ENCODE measurements at regions not wholly inside any gene's neighbourhood (a gene's known extent, or its start where the extent isn't known, plus 50 kb on each side); places are given as distances from the start of the nearest gene placed in this dataset.
"Not testable (repeated sequence)": the region's sequence is repeated elsewhere in the genome, so short reads cannot be mapped to it uniquely, and the experiment has no call there.

DNA sequence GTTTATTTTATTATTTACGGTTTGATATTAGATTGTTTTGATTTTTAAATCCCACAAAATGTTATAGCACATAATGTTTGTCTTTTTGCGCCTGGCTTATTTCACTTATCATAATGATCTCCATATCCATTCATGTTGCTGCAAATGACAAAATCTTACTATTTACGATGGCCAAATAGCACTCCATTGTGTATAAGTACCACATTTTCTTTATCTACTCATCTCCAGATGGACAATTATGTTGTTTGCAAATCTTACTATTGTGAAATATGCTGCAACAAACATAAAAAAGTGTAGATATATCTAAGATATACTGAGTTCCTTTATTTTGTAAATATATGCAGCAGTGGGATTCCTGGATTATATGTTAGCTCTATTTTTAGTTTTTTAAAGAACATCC, 1568.3 kb downstream of the AMY1C start:
- DNase-seq (ENCODE audit: low spot score) (no peak), FAIRE-seq (no peak)

DNA sequence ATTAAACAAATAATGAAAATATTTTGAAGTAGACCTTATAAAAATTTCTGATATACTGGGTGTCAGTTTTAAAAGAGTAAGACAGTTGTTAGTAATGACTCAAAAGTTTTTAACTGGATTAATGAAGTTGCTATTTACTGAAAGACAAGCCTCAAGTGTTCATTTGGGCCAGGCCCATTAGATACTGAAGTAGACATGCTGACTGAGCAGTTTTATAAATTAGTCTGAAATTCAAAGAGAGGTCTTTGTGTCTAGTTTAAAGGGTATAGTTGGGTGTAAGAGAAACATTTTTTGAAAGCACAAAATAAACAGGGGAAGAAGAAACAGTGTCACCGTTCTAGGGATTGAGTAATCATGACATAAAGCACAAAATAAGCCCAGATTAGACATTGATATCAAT, 1577.2 kb downstream of the AMY1C start:
- FAIRE-seq (no peak), DNase-seq (ENCODE audit: low spot score) (no peak)

DNA sequence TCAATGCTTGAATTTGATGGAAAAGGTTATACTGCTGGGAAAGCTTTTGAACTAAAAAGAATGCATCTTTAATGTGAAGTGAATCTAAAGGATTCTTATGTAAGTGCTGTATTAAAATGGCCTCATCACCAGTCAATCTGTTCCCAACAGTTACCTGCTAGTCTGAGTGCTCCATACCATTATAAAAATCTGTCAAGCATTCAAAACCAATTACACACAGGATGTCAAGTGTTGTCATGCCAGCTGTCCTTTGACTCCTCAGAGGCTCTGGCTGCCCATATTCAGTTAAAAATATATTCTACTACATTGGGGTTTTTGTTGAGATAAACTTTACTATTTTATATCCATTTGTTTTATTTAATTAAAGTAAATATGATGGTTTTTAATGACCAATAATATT, 1587.7 kb downstream of the AMY1C start:
- no peak for DNase-seq (ENCODE audit: low spot score)
- FAIRE-seq, result no peak

DNA sequence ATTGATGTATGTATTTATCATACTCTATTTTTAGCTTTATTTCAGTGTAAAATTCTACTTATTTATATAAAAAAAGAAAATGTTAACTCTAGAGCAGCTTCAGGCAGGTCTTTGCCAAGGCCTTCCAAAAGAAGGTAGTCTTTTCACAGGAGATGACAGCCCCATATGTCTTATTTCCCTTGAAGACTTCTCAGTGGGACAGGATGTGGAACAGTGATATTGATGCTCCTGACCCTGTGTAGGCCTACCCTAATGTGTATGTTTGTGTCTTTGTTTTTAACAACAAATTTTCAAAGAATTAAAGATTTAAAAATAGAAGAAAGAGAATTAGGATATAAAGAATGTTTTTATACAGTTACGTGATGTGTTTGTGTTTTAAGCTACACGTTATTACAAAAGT, 1593.6 kb downstream of the AMY1C start:
- DNase-seq (ENCODE audit: low spot score) (no peak), FAIRE-seq (no peak)

DNA sequence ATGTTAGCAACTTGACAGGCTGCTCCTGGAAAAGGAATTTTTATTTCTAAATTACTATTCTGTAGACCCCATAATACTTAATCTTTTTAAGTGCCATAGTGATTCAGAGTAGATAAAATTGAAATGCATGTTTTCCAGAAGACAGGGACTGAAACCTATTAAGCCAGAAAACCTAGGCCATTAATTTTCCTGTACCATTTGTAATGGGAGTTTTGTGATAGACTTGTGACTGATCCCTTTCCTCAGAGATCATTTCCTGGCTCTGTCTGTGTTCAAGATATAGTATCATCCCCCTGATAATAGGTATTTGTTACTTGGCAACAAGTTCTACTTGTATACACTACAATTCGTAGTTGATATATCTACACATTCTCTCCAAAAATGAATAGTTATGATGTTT, 1609.8 kb downstream of the AMY1C start:
- DNase-seq (ENCODE audit: low spot score), result no peak
- no peak for FAIRE-seq

DNA sequence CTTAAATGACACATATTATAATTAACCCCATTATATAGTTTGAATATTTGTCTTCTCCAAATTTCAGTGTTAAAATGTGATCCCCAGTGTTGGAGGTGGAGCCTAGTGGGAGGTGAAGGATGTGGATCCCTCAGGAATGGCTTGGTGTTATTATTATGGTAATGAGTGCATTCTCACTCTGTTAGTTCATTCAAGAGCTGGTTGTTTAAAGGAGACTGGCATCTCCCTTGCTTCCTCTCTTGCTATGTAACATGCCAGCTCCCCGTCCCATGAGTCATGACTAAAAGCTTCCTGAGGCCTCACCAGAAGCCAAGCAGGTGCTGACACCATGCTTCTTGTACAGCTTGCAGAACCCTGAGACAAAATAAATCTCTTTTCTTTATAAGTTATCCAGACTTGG, 1612.7 kb downstream of the AMY1C start:
- DNase-seq (ENCODE audit: low spot score) (no peak), FAIRE-seq (no peak)

DNA sequence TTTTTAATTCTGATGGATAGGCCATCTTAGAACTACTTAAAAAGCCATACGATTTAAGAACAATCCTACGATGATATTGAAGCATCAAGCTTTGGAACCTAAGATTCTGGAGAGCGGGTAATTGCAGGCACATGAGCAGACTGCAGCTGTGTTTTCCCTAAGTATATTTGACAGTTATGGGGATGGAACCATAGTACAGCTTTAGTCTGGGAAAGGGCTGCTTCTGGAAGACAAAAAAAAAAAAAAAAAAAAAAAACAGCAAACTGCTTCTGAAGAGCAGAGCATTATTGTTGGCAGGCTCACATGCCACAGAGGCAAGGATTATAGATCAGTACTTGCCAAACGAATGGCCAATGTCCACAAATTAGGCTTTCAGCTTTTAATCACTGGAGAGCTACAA, 1618.7 kb downstream of the AMY1C start:
- FAIRE-seq (no peak), DNase-seq (ENCODE audit: low spot score) (no peak)

DNA sequence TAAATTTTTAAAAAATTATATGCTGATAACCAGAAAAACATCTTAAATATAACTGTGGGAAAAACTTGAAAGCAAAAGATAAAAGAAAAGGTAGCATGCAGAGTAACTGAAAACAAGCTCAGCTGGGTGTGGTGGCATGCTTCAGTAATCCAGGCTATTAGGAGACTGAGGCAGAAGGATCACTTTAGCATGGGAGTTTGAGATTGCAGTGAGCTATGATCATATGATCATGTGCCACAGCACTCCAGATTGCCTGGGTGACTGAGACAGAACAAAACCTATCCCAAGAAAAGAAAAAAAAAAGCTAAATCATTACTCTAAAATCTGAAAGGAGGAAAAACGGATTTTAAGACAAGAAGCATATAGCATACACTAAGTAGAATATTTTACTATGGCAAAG, 1624.0 kb downstream of the AMY1C start:
- DNase-seq (ENCODE audit: low spot score) (no peak), FAIRE-seq (no peak)

DNA sequence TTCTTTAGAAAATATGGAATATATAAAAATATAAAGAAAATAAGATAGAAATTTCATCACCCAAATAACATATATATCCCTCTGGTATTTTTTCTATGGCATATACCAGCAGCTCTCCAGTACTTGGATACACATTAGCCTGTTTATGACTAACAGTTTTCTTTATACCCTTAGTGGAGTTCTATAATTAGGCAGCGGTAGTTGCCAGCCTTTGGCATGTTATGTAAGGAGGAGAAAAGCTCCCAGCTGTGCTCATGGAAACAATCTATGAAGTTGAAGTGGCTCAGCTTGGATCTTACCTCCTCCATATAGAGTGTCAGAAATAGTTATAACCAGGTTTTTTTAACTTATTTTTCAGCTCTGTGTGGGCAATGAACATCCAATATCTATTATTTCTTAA, 1636.8 kb downstream of the AMY1C start:
- DNase-seq (ENCODE audit: low spot score), result no peak
- FAIRE-seq, result no peak

DNA sequence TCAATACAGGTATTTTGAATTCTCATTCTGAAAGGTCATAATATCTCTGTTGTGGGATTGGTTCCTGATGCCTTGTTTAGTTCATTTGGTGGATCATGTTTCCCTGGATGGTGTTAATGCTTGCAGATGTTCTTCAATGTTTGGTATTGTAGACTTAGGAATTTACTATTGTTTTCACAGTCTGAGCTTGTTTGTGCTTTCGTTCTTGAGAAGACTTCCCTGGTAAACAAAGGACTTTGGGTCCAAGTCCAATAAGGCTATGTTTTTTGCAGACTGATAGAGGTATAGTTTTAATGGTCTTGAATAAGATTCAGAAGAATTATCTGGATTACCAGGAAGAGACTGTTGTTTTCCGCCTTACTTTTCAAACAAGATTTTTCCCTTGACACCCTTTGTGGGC, 1646.3 kb downstream of the AMY1C start:
- DNase-seq (ENCODE audit: low spot score) (no peak), FAIRE-seq (no peak)

DNA sequence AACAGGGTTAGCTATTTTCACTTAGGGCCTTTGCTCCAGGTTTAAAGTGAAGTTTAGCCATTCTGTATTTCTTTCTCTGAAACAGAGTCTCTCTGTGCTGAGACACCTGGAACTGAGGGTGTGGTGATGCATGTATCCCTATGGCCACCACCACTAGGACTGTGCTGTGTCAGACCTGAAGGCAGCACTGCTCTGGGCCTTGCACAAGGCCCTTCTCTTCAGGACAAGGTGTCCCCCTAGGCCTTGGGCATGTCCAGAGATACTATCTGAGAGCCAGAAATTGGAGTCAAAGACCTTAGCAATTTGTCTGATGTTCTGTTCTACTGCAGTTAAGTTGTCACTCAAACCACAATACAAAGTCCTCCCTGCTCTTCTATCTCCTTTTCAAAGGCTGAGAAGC, 1649.2 kb downstream of the AMY1C start:
- FAIRE-seq (no peak), DNase-seq (ENCODE audit: low spot score) (no peak)

DNA sequence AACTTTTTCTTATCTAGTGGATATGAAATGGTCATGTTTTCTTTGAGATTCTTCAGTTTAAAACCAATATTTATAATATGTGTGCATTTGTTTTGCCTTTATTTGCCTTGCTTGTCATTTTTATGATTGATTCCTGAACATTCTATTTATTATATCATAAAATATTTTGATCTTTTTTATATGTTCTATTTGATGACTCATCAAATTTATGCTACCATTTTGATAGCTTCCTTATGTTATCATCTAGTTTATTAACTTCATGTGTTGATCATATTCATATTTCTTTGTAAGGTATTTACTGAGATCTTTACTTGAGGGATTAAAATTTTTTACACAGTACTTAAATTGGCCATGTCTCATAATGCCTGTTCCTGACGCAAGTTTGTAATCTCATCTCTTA, 1650.0 kb downstream of the AMY1C start:
- FAIRE-seq (no peak), DNase-seq (ENCODE audit: low spot score) (no peak)

DNA sequence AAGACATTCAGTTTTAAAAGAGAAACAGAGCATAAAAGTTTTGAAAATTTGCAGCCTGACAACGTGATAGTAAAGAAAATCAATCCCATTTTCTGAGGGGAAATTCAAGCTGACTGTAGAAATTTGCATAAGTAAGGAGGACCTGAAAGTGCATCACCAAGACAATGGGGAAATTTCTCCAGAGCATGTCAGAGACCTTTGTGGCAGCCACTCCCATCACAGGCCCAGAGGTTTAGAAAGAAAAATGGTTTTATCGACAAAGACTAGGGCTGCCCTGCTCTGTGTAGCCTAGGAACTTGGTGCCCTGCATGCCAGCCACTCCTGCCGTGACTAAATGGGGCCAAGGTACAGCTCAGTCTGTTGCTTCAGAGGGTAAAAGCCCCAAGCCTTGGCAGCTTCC, 1640.2 kb upstream of the PRMT6 start:
- DNase-seq (ENCODE audit: low spot score) (no peak), FAIRE-seq (no peak)

DNA sequence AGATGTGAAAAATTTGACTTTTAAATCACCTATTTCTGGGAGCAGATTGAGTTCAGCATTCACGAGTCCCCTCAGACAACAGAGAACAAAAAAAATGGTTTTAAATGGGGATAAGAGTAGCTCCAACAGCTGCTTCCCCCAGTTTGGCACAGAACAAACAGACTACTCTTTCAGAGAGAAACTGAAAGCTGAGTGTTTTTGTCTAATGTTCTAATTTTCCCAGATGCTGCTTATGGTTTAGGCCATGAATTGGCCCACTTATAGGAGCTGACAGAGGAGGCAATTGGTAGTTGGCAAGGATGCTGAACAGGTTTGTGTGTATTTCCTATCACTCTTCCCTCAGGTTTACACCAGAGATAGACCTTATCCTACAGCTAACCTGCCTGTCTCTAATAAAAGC, 1637.4 kb upstream of the PRMT6 start:
- no peak for FAIRE-seq
- no peak for DNase-seq (ENCODE audit: low spot score)

DNA sequence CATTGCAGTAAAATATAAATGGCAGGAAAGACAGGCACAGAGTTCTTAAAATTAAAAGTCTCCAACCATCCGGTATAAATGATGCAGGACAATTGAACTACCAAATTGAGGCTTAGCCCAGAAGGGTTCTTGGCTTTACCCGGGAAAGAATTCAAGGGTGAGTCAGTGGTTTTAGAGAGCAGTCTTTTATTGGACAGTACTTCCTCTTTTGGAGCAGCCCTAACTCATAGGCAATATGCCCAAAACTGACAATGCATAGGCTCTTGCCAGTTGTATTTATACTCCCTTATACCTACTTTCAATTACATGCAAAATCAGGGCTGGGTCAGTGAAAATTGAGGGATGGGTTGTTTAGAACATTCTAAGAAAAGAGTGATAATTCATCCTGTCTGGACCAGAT, 1628.9 kb upstream of the PRMT6 start:
- DNase-seq (ENCODE audit: low spot score) (no peak), FAIRE-seq (no peak)

DNA sequence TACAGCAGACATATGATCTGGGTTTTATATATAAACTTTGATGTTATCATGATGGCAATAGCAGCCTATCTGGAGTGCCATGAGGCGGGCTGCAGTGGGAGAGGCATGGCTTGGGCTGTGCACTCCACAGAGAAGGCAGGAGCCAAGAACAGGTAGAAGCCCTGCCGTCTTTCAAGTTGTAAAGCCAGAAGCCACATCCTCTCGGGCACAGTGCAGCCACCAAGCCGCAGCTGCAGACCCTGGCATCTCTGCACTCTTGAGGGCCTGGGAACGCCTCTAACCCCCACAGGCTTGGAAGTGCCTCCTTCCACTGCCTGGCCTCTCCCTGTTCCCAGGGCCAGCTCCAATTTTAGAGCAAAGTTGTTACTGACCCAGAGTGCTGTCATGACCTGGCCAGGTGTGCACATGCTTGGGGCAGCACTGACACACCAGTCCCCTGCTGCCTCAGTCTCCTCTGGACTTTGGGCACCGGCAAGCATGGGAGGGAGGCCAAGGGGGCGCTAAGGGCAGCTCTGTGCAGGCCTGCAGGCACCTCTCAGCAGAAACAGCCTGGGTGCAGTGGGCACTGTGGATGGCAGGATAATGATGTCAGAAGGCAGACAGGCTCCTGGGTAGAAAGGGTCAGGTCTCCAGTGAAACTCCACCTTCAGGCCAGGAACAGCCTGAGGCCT, 1619.8 kb upstream of the PRMT6 start:
- no peak for FAIRE-seq
- DNase-seq (ENCODE audit: low spot score), result no peak

DNA sequence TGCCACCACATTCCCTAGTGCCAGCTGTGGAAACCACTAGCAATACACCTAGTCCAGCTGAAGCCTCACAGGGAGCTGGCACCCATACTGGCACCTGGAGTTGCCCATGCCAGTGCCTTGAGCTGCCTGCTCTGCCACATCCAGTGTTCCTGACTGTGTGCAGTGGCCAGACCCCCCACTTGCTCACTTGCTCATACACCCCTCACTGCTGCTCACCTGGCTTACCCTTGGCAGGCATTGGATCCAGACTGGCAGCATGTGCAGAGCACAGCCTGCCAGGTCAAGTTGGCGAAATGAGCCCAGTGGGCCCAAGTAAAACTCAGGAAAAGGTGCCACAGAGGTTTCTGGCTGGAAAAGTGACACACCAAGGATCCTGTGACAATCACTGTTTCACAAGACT, 1618.6 kb upstream of the PRMT6 start:
- DNase-seq (ENCODE audit: low spot score) (no peak), FAIRE-seq (no peak)

DNA sequence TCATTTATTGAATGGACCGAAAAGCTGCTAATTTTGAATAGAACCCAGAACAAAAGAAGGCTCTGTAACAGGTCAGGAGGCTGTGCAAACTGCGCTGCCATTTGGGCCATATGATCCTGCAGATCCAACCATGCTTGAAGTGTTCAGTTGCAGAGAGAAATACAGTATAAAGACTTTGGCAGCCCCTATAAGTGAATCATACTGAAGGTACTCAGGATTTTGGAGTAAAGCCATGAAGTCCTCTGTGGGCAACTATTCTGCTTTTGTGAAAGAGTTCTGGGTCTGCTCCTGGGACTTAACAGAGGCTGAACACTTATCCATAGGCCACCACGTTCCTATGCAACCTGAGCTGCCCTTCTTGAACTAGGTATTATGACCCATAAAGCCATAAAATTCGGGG, 1613.6 kb upstream of the PRMT6 start:
- DNase-seq (ENCODE audit: low spot score), result no peak
- no peak for FAIRE-seq

DNA sequence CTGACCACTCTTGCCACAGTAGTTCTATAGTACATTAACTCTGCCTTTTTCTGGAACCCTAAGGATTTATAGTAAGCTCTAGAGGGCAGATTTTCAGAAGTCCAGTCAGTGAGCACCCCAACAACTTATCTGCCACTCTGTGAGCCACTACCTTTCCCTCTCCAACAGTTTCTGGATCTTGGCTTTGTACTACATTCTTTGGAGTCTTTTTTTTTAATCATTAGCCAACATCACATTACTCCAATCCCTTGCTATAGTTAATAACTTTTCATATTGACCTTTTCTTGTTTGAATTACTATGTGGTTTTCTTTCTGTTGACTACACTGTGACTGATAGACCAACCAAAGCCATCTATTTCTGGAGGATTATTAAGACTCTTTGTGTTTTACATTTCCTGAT, 1596.7 kb upstream of the PRMT6 start:
- FAIRE-seq, result no peak
- DNase-seq (ENCODE audit: low spot score), result no peak

DNA sequence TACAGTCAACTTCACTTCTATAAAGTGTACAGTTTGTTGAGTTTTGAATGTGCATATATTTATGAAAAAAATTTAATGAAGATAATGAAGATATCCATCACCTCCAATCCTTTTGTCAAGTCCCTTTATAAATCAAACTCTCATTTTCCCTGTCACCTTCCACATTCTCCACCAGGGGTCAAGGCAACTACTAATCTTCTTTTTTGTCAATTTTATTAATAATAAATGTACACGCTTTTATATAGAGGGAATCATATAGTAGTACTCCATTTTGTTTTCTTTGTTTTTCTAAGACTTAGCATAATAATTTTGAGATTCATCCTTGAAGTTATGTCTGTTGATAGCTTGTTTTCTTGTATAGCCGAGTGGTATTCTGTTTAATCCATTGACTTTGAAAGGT, 1594.2 kb upstream of the PRMT6 start:
- DNase-seq (ENCODE audit: low spot score) (no peak), FAIRE-seq (no peak)

DNA sequence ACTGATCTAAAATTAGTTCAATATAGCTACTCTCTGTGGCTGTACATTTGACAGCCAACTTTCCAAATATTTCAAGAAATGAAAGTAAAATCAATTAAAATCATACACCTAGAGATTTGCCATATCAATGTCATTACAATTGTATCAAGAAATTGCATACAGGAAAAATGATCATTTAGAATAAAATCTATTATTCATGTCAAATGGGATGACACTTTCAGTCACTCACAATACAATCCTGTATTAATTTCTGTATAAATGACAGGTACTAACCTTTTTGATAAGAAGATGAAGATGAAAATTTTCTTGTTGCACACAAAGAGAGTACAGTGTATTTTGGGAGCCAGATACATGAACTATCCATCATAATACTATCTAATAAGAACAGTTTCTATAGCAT, 1588.9 kb upstream of the PRMT6 start:
- DNase-seq (ENCODE audit: low spot score) (no peak), FAIRE-seq (no peak)

DNA sequence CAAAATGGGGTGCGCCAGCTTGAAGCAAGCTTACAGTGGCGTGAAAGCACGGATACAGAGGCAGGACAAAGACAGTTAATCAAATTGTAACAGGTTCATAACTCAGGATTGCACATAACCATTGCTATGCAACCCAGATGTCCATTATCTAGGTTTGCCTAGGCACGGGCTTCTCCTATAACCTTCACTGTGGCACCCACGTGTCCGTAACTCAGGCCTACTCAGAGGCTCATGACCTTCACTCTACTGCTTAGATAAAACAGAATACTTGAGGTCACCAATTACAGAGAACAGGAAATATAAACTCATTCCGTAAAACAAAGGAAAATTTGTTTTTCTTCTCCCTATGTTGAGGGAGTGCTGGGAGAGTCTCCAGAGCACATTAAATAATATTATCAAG, 1585.9 kb upstream of the PRMT6 start:
- DNase-seq (ENCODE audit: low spot score); FAIRE-seq: not testable (repeated sequence)

DNA sequence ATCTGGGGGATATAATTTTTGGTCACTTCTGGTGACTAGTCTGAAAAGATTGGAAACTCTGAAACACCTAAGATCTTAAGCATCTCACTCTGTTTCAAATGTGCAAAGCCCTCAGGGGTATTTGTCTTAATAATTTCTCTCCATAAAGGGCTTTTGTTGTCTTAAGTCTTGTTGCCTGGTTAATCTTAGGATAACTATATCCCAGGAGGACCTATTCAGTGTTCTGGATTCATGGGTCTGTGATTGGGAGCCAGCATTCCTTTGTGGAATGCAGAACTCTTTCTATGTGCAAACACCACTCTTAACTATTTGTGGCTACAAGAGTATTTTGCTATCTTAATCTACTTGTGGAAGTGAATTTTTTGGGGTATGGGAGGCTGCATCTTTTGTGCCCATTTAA, 1573.0 kb upstream of the PRMT6 start:
- FAIRE-seq (no peak), DNase-seq (ENCODE audit: low spot score) (no peak)

DNA sequence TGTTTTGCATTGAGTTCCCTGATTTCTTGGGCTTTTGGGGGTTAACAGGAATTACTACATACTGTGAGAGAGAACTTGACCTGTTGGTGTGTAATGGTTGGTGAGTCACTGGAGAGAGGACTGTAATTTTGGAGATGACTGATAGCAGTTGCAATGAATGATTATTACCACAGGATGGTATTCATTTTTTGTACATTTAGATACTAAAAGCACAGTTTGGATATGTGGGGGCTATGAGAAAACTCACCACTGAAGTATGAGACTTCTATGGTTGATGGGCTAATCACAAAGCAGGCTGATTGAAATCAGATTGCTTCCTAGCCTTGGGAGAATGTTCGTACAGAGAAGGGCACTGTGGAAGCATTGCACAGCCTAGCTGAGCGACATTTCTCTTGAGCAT, 1571.3 kb upstream of the PRMT6 start:
- FAIRE-seq, result no peak
- peak; percentile 21 for DNase-seq (ENCODE audit: low spot score)

All from urothelium cell line (cell line).